Bronchial epithelial cell (primary cell): ENCODE measurements at regions not wholly inside any gene's neighbourhood (a gene's known extent, or its start where the extent isn't known, plus 50 kb on each side); places are given as distances from the start of the nearest gene placed in this dataset.

Experiments
- DNase-seq: peaks from one replicate; pipeline ENCODE4 v3.0.0-alpha.2; 2010; ENCODE audit warnings: low read depth
- FAIRE-seq: peaks from 2 replicates; lab custom pipeline; 2011; peaks lifted over from hg19 to GRCh38; lab: Jason Lieb, UNC
- H3K27me3 ChIP-seq: 2 replicates; pipeline ENCODE4 v1.5.1; 2011; ENCODE audit warnings: low read length; ENCODE audit not compliant: control insufficient read depth, insufficient read depth
- H3K36me3 ChIP-seq: 2 replicates; pipeline ENCODE4 v1.5.1; 2011; ENCODE audit warnings: low read length; ENCODE audit not compliant: control insufficient read depth, insufficient read depth
- H3K4me3 ChIP-seq: 2 replicates; pipeline ENCODE4 v1.5.1; 2011; ENCODE audit warnings: mild to moderate bottlenecking, low read depth, low read length, control low read depth
- TF ChIP-seq, protein P1 (sequence below): IDR thresholded peaks from 2 replicates; pipeline ENCODE4 v1.5.1; 2011; ENCODE audit warnings: mild to moderate bottlenecking, moderate library complexity, low read length, control low read depth, inconsistent platforms; ENCODE audit not compliant: insufficient read depth, severe bottlenecking

DNA sequence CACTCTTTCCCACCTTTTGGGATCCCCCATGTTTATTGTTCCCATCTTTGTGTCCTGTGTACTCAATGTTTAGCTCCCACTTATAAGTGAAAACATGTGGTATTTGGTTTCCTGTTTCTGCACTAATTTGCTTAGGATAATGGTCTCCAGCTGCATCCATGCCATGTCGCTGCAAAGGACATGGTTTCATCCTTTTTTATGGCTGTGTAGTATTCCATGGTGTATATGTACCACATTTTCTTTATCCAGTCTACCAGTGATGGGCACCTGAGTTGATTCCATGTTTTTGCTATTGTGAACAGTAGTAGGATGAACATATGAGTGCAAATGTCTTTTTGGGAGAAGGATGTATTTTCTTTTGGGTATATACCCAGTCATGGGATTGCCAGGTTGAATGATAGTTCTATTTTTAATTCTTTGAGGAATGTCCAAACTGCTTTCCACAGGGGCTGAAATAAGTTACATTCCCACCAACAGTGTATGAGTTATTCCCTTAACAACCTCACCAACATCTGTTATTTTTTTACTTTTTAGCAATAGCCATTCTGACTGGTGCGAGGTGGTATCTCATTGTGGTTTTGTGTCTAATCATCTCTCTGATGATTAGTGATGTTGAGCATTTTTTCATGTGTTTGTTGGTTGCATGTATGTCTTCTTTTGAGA, 55.7 kb upstream of the MEDAG start:
- no peak for DNase-seq
- TF ChIP-seq, protein P1, sequence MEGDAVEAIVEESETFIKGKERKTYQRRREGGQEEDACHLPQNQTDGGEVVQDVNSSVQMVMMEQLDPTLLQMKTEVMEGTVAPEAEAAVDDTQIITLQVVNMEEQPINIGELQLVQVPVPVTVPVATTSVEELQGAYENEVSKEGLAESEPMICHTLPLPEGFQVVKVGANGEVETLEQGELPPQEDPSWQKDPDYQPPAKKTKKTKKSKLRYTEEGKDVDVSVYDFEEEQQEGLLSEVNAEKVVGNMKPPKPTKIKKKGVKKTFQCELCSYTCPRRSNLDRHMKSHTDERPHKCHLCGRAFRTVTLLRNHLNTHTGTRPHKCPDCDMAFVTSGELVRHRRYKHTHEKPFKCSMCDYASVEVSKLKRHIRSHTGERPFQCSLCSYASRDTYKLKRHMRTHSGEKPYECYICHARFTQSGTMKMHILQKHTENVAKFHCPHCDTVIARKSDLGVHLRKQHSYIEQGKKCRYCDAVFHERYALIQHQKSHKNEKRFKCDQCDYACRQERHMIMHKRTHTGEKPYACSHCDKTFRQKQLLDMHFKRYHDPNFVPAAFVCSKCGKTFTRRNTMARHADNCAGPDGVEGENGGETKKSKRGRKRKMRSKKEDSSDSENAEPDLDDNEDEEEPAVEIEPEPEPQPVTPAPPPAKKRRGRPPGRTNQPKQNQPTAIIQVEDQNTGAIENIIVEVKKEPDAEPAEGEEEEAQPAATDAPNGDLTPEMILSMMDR: no peak
- no peaks in the 10 kb centered on the region for H3K36me3 ChIP-seq
- no peak overlapping the region for H3K4me3 ChIP-seq
- no peak for FAIRE-seq
- no peaks in the 10 kb centered on the region for H3K27me3 ChIP-seq

DNA sequence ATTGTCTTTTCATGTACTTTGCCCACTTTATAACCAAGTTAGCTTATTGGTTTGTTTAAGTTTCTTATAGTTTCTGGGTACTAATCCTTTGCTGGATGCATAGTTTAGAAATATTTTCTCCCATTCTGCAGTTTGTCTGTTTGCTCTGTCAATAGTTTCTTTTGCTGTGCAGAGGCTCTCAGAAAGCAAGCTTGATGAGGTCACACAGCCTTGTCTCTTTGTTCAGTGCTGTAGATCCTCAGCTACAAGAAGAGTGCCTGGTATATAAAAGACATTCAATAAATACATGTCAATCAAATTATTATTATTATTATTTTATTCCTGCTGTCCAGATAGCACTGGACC, 55.2 kb upstream of the MEDAG start:
- H3K36me3 ChIP-seq: no peaks in the 10 kb centered on the region
- DNase-seq: no peak
- H3K27me3 ChIP-seq: no peaks in the 10 kb centered on the region
- TF ChIP-seq, protein P1: no peak
- no peak for FAIRE-seq
- no peak overlapping the region for H3K4me3 ChIP-seq

DNA sequence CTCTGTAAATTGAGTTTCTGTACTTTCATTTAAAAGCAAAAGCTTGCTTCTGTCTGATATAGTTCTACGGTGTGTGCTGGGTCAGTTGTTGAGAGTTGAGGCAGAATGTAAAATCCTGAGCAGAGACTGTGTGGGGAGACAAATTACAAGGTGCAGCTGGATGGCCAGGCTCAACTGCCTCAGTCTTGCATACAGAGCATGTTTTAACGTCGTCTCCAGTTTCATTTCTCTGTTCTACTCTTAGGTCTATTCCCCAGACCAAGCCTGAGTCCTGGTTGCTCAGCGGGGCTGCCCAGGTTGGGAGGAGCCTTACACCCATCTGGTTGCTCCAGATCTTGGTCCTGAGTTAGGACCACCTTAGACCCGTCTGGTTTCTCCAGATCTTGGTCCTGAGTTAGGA, 54.4 kb upstream of the MEDAG start:
- Histone ChIP-seq H3K36me3 (no peaks in the 10 kb centered on the region), H3K4me3 (no peak overlapping the region), H3K27me3 (no peaks in the 10 kb centered on the region)
- FAIRE-seq (no peak), DNase-seq (no peak)
- TF ChIP-seq, protein P1: no peak

DNA sequence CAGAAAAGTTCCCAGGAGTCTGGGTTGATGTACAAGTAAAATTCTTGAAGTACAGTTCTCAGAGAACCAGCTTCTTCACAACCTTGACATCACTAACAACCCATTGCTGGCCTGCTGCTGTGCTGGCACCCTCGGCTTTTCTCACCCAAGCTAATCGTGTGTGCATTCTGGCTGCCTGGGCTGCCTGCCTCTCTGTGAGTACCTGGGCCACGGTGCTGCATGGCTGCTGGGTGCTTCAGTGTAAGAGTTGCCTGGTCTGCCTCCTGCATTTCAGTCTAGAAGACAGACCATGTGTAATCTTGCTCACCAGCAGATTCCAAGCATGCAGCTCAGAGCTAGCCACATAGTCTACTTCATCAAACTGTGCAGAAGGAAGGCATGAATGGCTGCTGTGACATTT, 50.5 kb upstream of the MEDAG start:
- TF ChIP-seq, protein P1: no peak
- Histone ChIP-seq H3K27me3 (no peaks in the 10 kb centered on the region), H3K36me3 (no peaks in the 10 kb centered on the region), H3K4me3 (no peak overlapping the region)
- DNase-seq (no peak), FAIRE-seq (no peak)

DNA sequence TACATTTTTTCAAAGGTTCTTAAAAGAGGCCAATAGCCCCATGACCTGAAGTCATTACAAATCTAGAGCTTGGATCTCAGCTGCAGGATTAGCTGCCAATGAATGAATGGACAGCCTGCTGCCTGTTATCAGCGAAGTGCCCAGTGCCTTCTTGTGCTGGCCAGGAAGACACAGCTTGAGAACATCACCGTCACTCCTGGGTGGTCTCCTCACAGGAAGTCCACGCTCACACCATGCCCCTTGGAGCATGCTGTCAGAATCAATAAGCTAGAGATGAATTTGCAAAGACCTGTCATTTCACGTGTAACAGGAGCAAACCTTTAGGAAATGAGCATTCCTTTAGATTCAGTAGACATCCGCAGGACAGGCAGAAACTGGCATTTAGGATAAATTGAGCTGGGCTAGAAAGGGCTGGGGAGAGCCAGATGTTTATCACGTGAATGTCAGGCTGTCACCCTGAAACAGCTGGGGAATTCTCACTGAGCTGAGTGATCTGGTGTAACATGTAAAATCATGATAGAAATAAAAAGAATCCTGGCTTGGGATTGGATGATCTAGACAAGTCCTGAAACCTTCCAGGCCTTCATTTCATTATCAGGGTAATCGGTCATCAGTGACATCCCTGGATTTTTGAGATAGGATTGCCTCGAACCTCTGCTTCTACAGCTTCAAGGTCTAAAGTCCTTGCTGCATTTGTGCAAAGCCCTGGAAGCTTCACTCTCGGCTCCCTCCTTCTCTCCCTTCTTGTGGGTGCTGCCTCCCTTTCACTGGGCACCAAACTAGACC, 49.9 kb upstream of the MEDAG start:
- H3K27me3 ChIP-seq: no peaks in the 10 kb centered on the region
- H3K4me3 ChIP-seq: no peak overlapping the region
- no peaks in the 10 kb centered on the region for H3K36me3 ChIP-seq
- no peak for FAIRE-seq
- TF ChIP-seq, protein P1: no peak
- peak; percentile 6 for DNase-seq
